NB4 (cell line): ENCODE measurements at regions not wholly inside any gene's neighbourhood (a gene's known extent, or its start where the extent isn't known, plus 50 kb on each side); places are given as distances from the start of the nearest gene placed in this dataset.
"Not testable (repeated sequence)": the region's sequence is repeated elsewhere in the genome, so short reads cannot be mapped to it uniquely, and the experiment has no call there.

Experiments
- DNase-seq: peaks from one replicate; pipeline ENCODE4 v3.0.0; 2010; ENCODE audit warnings: low read depth
- H3K4me3 ChIP-seq: one replicate; pipeline ENCODE4 v1.5.1; 2011; ENCODE audit warnings: mild to moderate bottlenecking, low read depth, low read length, moderate library complexity
- CTCF ChIP-seq: IDR thresholded peaks from one replicate; pipeline ENCODE4 v1.5.1; 2012; ENCODE audit warnings: low read depth, low read length
- MAX ChIP-seq: IDR thresholded peaks from 2 replicates; pipeline ENCODE4 v1.6.1; 2011; ENCODE audit warnings: low read depth, low read length
- MYC ChIP-seq: IDR thresholded peaks from 2 replicates; pipeline ENCODE4 v1.6.1; 2011; ENCODE audit warnings: low read depth, low read length
- POLR2A ChIP-seq: IDR thresholded peaks from 2 replicates; pipeline ENCODE4 v1.6.1; 2011; ENCODE audit warnings: mild to moderate bottlenecking; ENCODE audit not compliant: insufficient read length; ENCODE audit errors: extremely low read depth

GRCh38 chr21:32929633-32930038 lies 96.1 kb upstream of the OLIG2 start:
- TF ChIP-seq MYC (no peak), CTCF (no peak), POLR2A (no peak), MAX (no peak)
- DNase-seq: no peak
- no peak overlapping the region for H3K4me3 ChIP-seq

- H3K4me3 ChIP-seq: no peak overlapping the region
- no peak for TF ChIP-seq MAX
- TF ChIP-seq CTCF: no peak
- no peak for TF ChIP-seq MYC
- TF ChIP-seq POLR2A: no peak
- DNase-seq: no peak
Measured at GRCh38 chr21:32930673-32931072, 95.1 kb upstream of the OLIG2 start.

GRCh38 chr21:32934068-32934467 lies 91.7 kb upstream of the OLIG2 start:
- not testable (repeated sequence) for DNase-seq, H3K4me3 ChIP-seq

- no peak for DNase-seq
- no peak for TF ChIP-seq MAX
- no peak for TF ChIP-seq POLR2A
- no peak for TF ChIP-seq MYC
- TF ChIP-seq CTCF: no peak
- no peak overlapping the region for H3K4me3 ChIP-seq
Measured at GRCh38 chr21:32934829-32935228, 90.9 kb upstream of the OLIG2 start.

- H3K4me3 ChIP-seq: no peak overlapping the region
- TF ChIP-seq POLR2A: no peak
- peak; percentile 79 for TF ChIP-seq CTCF
- peak; percentile 71 for DNase-seq
Measured at GRCh38 chr21:32940079-32941014, 85.4 kb upstream of the OLIG2 start.

GRCh38 chr21:32941263-32941662 lies 84.5 kb upstream of the OLIG2 start:
- H3K4me3 ChIP-seq: no peak overlapping the region
- no peak for TF ChIP-seq POLR2A
- no peak for TF ChIP-seq MAX
- no peak for TF ChIP-seq CTCF
- no peak for TF ChIP-seq MYC
- DNase-seq: no peak
